HG03378 (cell line): ENCODE measurements at regions not wholly inside any gene's neighbourhood (a gene's known extent, or its start where the extent isn't known, plus 50 kb on each side); places are given as distances from the start of the nearest gene placed in this dataset.

Source experiments
- ATAC-seq: cut with Tn5 transposase; IDR thresholded peaks from one replicate; pipeline ENCODE4 v1.9.1; 2021; ENCODE audit warnings: mild to moderate bottlenecking, moderate library complexity; ENCODE audit not compliant: unreplicated experiment

DNA sequence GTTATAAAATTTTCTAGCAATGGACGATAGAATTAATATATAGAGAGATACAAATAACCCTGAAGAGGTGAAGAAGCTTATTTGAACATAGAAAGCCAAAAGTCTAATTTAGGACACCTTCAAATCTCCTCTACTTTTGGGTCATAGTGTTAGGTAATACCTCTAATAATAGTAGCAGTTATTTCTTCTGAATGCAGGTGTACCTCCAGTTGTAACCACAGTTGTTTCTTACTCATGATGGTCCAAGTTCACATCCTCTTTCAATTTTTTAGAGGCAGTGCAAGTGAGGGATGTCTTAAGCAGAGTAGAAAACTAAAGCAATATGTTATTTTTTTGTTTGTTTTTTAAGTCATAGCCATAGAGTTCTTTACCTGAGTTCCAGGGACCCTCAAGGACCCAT, 429.5 kb downstream of the CCDC85A start:
- no peak for ATAC-seq

DNA sequence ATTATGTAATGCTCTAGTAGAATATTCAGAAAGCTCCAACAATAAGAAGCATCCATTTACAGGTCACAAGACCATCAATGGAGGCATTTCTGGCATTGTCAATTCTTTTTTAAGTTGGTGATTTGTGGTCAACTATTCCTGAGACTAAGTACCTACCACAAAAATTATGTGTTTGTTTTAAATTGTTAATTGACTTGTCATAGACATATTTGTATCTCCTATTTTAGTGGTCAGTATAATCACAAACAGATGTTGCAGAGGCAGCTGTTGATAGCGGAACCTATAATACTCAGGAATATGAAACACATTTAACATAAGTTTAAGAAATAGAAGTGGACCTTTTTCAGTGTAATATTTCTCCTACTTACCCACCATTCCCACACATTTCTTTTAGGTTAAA, 430.1 kb downstream of the CCDC85A start:
- no peak for ATAC-seq

DNA sequence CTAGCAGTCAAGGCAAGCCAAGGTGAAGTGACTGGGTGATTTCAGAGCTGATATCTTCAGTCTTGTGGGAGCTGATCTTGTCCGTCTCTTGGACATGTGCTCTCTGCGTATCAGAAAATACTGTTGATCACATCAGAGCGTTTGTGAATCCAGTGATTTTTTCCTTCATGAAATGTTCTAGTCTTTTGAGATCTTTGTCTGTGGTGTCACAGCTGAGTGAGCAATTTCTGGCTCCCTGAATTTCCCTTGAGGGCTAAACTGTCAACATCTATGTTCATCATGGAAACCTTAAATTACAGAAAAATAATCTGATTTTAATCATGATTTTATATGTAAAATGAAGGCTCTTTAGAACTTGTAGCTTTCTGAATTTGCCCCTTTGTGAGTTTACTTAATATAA, 432.0 kb downstream of the CCDC85A start:
- no peak for ATAC-seq

DNA sequence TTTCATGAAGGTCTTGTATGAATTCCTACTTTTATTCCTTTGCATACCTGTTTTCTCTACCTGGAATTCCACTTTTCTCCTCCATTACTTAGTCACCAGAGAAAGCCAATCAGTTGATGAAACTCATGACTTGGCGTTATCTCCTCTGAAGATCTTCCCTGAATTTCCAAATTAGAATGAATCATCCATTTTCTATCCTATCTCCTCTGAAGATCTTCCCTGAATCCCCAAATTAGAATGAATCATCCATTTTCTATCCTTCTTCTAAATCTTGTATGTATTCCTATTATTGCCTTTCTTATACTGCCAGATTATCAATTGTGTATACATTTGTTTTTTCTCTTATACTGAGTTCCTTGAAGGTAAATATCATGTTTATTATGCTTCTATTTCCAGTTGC, 440.4 kb downstream of the CCDC85A start:
- ATAC-seq: no peak

DNA sequence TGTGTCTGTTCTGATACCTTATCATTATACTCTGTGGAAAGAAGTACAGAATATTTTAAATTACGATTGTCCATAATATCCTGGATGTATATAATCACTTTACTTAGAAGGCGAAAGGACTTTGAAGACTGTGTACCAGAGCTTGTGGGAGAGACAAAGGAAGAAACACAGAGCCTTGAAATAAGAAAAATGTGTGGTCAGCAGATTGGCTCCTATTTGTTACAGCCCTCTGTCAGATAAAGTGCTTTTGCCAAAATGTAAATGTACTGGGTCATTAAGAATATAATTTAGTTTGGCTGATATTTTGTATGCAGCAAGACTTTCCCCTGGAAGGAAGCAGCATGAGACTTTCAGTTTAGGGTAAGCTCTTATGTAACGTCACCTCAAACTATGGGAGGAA, 443.1 kb downstream of the CCDC85A start:
- no peak for ATAC-seq

DNA sequence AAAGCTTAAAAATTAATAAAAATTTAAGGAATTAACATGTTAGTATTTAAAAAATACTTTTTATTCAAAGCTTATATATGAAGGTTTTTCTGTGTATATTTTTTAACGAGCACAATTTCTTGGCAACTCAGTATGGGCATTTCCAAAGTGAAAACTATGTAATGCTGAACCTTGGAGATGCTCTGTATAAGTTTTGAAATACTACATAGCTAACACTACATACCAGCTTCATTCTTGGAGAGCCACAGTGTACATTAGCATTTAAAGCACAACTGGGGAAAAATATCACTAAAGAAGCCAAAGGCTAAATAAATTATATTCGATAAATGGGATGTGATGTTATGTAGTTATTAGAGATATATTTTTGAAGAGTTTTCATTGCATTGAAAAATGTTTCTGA, 446.5 kb downstream of the CCDC85A start:
- ATAC-seq: no peak

DNA sequence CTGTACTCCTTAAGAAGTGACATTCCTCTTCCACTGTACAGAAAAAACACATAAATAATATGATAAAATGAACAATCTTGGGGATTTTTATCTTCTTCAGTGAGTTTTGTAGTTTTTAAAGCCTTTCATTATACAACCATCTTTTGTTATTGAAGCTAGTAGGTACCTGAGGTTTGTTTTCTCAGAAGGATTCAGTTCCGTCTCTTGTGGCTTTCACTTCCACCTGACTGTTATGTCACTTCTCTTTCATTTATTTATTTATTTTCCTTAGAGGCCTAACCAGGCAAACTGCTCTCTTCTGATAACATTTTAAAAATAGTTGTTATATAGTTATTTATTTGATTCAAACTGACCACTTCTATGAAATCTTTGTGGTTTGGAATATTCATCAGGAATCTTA, 464.2 kb downstream of the CCDC85A start:
- ATAC-seq: no peak

DNA sequence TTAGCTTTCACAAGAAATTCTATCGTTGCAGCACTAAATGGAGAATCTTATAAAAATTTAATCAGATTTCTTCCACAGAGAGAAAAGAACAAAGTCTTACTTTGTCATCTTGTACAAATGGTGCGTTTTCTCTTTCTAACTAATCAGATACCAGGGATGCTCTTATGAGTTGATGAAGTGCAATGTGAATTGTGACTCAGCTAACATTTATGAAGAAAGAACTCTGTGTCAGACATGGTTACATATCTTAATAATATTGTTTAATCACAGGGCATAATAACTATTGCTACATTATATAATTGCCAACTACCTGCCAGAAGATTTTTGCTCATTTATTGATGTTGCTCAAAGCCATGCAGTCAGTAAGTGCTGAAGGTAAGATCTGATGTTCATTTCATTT, 465.0 kb downstream of the CCDC85A start:
- no peak for ATAC-seq

DNA sequence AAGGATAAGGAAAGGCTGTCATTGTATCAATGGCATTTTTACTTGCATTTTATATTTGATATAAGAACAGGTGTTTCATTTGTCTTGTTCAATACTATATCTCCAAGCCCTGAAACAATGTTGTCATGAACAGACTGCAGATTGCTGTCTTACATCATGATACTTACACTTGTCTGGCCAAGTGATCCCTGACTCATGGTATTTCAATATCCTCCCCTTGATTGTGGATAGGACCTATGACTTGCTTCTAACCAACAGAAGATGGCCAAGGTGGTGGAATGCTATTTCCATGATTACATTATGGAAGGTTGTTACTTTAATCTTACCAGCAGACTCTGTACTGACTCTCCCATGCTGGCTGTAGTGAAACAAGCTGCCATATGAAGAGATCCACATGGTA, 471.1 kb downstream of the CCDC85A start:
- no peak for ATAC-seq

DNA sequence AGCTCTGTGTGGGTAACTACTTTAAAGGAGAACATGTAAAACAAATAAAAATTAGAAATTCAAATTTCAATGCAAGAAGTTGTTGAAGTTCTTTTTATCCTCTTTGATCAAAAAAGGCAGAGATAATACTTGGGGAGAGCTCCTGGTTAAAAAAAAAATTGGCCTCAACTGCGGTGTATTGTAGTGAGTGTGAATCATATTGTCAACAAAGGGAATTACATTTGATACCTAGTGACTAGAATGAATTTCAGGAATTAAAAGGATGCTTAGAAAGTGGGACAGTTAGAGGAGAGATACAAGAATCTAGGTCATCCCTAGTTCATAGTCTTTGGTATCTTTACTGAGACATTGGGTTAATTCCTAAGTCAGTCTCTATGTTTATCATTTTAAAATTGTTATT, 473.0 kb downstream of the CCDC85A start:
- no peak for ATAC-seq

DNA sequence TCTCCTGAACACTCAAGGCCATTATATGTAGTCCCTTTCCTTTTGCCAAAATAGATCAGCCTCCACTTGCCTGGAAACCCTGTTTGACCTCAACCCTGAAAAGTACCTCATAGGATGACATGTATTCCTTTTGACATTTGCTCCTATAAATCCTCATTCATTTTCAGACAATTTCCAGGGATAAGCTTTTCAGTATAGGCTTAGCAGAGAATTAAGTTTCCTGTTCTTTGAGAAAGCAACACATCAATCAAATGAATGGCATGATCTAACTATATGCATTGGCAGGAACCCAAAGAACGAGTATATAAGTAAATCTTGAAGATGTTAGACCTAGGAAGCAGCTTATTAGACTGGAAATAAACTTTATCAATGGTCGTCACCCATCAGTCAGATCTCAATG, 483.0 kb downstream of the CCDC85A start:
- ATAC-seq: no peak

DNA sequence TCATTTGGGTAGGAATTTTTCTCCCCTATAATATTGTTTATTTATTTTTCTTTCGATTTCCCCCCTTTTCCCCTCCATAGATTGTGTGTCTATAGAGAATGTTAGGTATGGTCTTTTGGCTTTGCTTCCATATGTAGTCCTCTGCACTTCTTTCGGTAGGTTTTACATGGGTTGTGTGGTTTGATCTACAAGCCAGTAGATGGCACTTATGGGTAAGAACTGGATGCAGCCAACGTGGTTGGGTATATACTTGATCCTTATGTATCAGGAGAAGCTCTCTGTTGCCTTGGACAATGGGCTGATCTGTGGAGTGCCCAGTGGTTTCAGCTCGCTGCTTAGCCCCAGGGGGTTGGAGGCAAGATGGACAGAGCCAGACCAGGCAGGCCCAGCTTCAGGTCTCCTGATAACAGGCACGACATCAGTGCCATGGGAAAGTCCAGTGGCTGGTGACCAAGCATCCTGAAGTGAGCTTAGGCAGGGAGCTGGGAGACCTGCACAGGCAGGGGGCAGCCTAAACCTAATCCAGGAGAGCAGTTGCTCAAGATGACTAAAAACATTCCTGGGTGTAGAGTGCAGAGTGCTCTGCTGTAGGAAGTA, 488.3 kb downstream of the CCDC85A start:
- no peak for ATAC-seq

DNA sequence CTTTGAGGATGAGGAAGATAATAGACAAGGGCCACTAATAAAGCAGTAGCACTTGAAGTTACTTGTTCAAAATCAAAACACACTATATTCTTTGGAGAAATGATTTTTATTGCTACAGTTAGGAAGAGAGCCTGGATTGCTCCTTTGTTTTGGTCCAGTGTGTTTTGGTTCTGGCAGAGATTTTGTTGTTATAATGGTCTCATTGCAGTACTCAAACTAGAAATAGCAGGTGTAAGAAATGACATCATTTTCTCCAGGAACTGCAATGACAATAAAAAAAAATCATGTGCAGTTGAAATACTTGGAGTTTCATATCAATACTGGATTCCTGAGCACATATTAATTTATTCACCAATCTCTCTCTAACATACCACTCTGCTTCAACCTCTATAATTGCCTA, 490.3 kb downstream of the CCDC85A start:
- ATAC-seq: no peak

DNA sequence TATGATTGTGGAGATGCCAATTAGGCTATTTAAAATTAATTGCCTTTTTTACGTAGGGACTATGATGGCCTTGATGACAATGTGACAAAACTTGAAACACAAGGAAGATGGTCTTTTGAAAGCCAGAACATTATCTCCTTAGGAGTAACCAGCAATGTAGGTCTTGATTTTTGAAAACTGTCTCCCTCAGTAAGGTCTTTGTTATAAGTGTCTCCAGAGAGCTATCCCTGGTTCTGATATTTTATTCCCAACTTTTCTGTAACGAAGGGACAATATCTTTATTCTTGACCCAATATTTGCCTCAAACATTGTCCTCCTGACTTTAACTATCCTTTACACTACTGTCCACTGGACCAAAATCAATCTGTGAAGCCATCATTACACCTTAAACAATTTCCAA, 493.2 kb downstream of the CCDC85A start:
- ATAC-seq: no peak

DNA sequence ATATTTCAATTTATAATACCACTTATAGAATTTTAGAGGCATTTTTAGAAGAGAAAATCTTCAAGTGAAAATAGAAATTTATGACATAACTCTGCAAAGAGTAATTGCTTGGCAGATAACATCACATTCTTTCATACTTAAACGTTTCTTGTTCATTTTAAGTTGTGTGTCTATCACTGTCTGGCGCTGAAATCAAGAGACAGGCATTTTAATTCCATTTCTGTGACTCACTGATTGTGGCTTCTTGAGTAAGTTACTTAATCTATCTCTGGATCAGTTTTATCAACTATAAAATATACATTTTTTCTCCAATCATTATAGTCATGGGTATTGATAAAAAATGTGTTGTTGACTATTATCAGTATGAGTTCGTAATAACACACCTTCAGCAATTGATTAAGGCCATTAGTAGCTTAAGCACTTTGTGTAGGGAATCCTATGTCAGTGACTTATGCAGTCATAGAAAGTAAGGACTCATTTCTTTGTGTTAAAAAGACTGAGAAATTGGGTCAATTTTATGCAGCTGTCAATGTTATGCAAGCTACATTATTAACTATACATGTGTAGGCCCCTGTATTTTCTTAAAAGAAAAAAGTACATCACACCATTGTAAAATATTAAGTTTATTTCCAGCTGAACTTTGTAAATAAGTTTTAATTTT, 497.3 kb downstream of the CCDC85A start:
- no peak for ATAC-seq

DNA sequence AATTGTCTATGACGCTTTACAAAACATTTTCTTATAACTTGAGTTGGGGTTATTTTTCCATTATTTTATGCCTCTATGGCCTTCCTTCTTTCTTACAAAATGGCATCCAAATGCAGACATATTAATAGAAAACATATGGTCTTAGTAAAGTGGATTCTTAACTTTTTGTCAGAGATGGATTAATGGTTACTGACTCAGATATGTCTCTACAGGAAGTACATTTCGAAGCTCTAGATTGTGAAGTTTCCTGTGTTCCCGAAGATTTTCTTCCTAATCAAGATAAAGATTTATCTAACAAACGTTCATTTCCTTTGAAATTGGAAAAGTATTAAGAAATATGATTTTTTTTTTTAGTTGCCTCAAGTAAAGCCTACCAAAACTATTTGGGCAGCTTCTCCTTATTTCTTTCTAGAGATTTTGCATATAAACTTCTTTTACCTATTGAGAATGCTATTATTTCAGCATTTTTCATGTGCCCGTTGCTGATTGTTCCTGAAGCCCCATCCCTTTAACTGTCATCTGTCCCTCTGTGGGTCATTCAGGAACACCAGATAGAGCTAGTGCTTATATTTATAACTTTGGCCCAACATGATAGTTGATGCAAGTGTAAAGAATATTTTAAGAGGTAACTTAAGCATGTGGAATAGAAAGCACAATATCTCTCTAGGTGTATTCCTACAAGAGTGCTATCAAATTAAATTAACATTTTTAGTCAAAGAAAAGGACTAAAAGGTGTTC, 498.0 kb downstream of the CCDC85A start:
- ATAC-seq: no peak

DNA sequence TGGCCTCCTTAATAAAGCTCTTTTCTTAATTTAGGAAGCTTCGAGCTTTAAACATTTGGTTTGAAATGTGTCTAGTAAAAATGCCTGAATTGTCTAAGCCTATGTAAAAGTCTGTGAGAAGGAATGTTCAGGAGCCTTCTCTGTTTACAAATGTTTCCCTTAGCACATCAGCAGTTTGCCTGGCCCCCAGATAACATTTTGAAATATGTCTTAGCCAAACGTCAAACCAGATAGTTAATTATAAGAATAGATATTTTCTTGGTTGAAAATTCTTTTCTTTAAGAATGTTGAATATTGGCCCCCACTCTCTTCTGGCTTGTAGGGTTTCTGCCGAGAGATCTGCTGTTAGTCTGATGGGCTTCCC, 498.6 kb downstream of the CCDC85A start:
- no peak for ATAC-seq

DNA sequence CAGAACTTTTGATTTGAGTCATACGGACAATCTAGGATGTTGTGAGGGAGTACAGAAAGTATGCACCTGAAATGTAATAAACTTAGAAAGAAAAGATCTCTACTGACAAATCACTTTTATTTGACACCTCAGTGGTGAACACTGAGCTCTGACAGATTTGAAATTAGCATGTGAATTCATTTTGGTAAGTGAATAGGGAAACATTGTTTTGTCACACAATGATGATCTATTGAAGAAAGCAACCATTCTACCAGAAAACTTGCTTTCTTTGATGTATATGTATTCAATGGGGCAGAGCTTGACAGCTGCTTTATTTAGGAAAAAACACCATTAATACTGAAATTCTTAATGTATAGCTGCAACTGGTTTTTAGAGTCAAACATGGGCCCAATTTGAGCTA, 500.5 kb downstream of the CCDC85A start:
- ATAC-seq: no peak

DNA sequence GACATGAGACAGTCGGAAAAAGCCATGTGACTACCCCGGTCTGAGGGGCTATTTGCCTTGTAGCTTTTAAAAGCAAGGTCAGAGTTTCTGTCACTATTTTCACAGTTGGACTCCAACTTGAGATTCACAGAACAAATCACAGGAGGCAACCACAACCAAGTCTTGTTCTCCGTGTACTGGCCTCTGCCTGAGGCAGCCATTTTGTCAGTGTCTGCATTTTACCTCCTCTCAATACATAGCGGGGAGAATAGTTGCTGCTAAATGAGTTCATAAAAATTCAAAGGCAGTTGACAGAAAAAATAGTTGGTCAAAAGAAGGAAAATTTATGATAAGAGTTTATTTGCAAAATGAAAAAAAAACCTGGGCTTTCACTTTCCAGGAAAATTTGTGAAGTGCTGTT, 501.4 kb downstream of the CCDC85A start:
- no peak for ATAC-seq

DNA sequence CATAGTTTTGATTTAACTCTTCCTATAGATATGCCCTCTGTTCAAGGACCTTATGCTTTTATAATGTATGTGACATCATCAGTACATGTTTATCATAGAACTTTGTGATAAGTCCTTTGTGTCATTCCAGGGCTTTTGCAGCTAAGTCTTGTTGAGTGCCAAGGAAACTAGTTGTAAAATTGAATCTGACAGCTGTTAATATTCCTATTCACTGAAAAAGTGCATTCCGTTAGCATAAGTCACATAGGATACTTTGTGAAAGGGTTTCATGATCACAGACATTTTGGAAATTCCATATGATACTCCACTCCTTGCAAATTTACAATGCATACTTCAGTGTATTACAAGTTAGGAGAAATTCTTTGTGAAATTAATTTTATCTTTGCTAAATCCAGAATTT, 503.4 kb downstream of the CCDC85A start:
- no peak for ATAC-seq

DNA sequence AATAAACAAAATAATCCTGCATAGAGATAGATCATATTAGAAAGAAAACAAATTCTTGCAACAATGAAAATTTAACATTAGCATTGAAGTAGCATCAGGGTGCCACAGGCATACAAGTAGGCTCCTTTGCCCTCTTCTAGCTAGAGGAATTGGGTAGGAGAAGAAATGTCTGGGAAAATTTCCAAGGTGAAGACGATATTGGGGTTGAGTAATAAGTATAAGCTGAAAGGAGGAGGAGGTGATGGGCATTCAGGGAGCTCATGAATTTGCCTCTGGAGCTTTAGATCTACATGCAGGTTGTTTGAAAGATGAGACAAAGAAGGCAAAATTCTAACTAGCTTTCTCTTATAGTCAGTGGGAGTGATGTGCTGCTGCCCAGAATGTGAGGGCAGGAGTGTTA, 504.9 kb downstream of the CCDC85A start:
- no peak for ATAC-seq

DNA sequence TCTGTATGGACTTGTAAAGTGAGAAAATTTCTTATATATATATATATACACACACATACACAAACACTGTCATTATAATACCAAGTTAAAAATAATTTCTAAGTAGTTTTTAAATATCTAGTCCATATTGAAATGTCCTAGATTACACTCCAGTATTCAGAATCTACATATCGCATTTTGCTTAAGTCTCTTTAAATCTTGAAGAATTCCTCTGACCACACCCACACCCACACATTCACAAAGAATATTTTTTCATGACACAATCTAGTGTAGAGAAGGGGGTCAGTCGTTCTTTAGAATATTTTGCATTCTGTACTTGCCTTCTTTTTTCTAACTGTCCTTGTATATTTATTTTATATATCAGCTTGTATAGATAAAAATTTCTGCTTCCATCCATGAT, 509.7 kb downstream of the CCDC85A start:
- ATAC-seq: no peak

DNA sequence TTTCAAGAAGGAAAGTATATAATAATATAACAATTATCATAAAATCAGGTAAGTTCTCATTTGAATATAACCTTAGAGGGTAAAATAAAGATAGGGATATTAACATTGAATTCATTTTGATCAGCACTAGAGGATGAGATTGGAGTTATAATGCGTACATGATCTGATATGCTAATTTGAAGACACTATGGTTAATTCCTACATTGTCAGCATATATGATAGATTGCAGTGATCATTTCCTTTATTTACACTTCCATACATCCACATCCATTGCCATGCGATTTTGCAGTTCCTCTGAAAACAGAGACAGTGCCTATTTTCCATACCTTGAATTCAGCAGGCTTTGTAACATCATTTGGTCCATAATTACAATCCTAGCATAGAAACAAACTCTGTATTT, 519.2 kb downstream of the CCDC85A start:
- no peak for ATAC-seq
